ENCODE measurements at regions not wholly inside any gene's neighbourhood (a gene's known extent, or its start where the extent isn't known, plus 50 kb on each side); places are given as distances from the start of the nearest gene placed in this dataset.
"Not testable (repeated sequence)": the region's sequence is repeated elsewhere in the genome, so short reads cannot be mapped to it uniquely, and the experiment has no call there.

DNA sequence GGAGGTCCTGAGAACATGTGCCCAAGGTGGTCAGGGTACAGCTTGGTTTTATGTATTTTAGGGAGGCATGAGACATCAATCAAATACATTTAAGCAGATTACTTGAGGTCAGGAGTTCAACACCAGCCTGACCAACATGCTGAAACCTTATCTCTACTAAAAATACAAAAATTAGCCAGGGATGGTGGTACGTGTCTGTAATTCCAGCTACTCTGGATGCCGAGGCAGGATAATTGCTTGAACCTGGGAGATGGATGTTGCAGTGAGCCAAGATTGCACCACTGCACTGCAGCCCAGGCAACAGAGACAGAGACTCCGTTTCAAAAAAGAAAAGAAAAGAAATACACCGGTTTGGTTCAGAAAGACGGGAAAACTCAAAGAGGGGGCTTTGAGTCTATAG is 165.9 kb upstream of the ADAMTS19 start:
- TF ChIP-seq EZH2 (IDR thresholded peaks at IDR 0.05); POLR2AphosphoS5 (IDR thresholded peaks at IDR 0.05; ENCODE audit: low read depth, low read length); EZH2phosphoT487 (IDR thresholded peaks at IDR 0.05; ENCODE audit: borderline replicate concordance); YY1 (IDR thresholded peaks at IDR 0.05; ENCODE audit: extremely low read depth, insufficient replicate concordance, low read depth, low read length); POLR2A (IDR thresholded peaks at IDR 0.05; ENCODE audit: borderline replicate concordance, extremely low read depth, insufficient read depth, insufficient read length); FOSL1 (IDR thresholded peaks at IDR 0.05; ENCODE audit: low read depth); SRF (IDR thresholded peaks at IDR 0.05; ENCODE audit: low read depth): not testable (repeated sequence)
- TF ChIP-seq, protein P1, sequence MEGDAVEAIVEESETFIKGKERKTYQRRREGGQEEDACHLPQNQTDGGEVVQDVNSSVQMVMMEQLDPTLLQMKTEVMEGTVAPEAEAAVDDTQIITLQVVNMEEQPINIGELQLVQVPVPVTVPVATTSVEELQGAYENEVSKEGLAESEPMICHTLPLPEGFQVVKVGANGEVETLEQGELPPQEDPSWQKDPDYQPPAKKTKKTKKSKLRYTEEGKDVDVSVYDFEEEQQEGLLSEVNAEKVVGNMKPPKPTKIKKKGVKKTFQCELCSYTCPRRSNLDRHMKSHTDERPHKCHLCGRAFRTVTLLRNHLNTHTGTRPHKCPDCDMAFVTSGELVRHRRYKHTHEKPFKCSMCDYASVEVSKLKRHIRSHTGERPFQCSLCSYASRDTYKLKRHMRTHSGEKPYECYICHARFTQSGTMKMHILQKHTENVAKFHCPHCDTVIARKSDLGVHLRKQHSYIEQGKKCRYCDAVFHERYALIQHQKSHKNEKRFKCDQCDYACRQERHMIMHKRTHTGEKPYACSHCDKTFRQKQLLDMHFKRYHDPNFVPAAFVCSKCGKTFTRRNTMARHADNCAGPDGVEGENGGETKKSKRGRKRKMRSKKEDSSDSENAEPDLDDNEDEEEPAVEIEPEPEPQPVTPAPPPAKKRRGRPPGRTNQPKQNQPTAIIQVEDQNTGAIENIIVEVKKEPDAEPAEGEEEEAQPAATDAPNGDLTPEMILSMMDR (IDR thresholded peaks at IDR 0.05 in 2 of 3, conservative IDR thresholded peaks at IDR 0.05 in 1 of 3; ENCODE audit: borderline replicate concordance in 1 of 3, insufficient read depth in 1 of 3, low read depth in 2 of 3, low read length in 2 of 3), result not testable (repeated sequence)
